Keratinocyte (primary cell): ENCODE measurements at regions not wholly inside any gene's neighbourhood (a gene's known extent, or its start where the extent isn't known, plus 50 kb on each side); places are given as distances from the start of the nearest gene placed in this dataset.

Experiments used
- EZH2 ChIP-seq: IDR thresholded peaks from one replicate; pipeline ENCODE4 v1.6.1; 2012; ENCODE audit warnings: inconsistent platforms, mild to moderate bottlenecking, low read length, moderate library complexity
- TF ChIP-seq, protein P1 (sequence below), 3 experiments: IDR thresholded peaks in 1 of 3; conservative IDR thresholded peaks in 1 of 3; optimal IDR thresholded peaks in 1 of 3; 2 replicates in 2 of 3; 3 replicates in 1 of 3; pipeline versions ENCODE3 to v1.5.1; 2011; ENCODE audit warnings: low read length in 3 of 3, mild to moderate bottlenecking in 3 of 3, moderate library complexity in 2 of 3, control low read depth in 1 of 3, inconsistent platforms in 1 of 3; ENCODE audit not compliant: insufficient read depth in 2 of 3; ENCODE audit errors: extremely low read depth in 1 of 3

DNA sequence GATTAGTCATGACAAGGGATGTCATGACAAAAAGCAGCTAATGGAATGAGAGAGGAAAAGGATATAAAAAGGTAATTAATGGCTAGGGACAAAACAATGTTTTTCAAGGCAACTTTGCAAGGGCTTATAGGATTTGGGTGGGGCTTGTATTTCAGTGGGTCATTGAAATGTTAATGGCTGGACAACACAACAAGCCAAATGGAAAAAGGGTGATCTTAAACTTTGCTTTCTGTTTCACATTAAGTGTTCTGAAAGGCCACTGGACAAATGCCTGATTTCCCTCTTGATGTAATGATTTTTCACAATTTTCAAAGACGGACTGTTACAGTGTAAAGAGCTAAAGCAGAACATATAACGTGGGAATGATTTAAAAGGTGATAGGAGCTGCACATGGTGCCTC lies 345.0 kb downstream of the TUSC7 start:
- TF ChIP-seq, protein P1, sequence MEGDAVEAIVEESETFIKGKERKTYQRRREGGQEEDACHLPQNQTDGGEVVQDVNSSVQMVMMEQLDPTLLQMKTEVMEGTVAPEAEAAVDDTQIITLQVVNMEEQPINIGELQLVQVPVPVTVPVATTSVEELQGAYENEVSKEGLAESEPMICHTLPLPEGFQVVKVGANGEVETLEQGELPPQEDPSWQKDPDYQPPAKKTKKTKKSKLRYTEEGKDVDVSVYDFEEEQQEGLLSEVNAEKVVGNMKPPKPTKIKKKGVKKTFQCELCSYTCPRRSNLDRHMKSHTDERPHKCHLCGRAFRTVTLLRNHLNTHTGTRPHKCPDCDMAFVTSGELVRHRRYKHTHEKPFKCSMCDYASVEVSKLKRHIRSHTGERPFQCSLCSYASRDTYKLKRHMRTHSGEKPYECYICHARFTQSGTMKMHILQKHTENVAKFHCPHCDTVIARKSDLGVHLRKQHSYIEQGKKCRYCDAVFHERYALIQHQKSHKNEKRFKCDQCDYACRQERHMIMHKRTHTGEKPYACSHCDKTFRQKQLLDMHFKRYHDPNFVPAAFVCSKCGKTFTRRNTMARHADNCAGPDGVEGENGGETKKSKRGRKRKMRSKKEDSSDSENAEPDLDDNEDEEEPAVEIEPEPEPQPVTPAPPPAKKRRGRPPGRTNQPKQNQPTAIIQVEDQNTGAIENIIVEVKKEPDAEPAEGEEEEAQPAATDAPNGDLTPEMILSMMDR (optimal IDR thresholded peaks at IDR 0.05 in 1 of 3, IDR thresholded peaks at IDR 0.05 in 1 of 3, conservative IDR thresholded peaks at IDR 0.05 in 1 of 3; ENCODE audit: extremely low read depth in 1 of 3, insufficient read depth in 2 of 3, low read length in 3 of 3) = no peak
- no peak for TF ChIP-seq EZH2
